Fibroblast of skin of left biceps (primary cell): ENCODE measurements at regions not wholly inside any gene's neighbourhood (a gene's known extent, or its start where the extent isn't known, plus 50 kb on each side); places are given as distances from the start of the nearest gene placed in this dataset.
"Not testable (repeated sequence)": the region's sequence is repeated elsewhere in the genome, so short reads cannot be mapped to it uniquely, and the experiment has no call there.

Source experiments
- DNase-seq, 2 experiments: peaks; one replicate each; pipeline ENCODE4 v3.0.0-alpha.2; 2013; ENCODE audit warnings: low read depth in 2 of 2

DNA sequence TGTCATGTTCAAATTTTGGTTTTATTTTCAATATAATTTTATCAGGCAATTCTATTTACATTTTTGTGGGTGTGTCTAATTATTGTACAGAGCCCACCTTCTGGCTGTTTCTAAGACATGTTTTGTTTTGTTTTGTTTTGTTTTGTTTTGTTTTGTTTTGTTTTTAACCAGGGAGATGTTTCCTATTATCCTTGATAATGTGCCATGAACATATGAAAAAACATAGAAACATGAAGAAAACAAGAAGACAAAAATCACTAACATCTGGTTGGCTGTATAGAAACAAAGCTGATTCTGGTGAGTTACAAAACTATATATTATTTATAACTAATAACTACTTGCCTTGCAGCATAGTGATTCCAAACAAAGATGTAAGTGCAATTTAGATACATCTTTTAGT is 128.1 kb upstream of the TRPC4 start:
- DNase-seq: no peak

DNA sequence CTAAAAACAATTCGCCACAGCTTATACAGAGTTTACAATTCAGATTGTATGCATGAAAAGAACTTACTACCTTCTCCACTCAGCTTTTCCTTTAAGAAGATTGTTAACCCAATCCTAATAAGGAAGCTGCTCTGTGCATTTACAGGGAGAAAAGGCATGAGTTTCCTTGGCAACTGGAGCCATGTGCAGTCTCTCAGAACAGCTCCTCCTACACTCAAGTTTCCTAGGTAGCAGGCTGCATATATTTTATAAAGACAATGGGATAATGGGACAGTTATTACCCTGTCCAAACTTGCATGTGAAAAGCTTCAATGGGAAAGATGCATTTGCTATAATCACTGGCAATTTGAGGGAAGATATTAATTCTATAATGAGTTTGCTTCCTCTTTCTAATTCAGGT is 125.5 kb upstream of the TRPC4 start:
- DNase-seq: no peak

DNA sequence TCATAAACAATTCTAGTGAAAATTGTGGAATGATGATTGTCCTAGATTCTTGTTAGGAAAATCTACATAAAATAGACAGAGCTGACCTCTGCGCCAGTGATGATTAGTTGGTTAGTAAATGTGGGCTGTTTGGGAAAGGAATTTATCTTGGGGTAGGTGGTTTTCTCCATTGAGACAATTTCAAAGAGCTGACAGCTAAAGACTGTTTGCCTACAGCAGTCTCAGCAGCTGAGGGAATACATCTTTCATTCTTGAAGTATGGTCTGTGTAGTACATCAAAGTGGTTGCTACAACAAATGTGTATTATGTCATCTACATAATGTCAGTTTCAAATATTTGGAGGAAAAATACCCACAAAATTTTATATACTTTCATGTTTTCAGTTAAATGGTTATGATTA is 117.2 kb upstream of the TRPC4 start:
- DNase-seq: no peak

DNA sequence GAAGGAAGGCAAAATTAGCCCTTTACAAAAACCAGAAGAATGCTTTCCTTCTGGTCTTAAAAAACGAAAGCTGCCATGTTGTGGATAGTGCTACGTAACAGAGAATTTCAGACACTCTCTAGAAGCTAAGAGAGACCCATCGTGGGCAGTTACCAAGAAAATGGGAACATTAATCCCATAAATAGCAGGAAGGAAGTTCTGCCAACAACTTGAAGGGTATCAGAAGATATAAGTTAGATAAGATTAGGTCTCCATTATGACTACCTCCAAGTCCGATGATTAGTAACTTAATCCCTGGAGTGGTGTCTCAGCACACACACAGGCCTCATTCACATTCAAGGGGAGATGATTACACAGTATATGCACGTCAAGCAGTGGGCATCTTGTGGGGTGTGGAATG is 115.7 kb upstream of the TRPC4 start:
- DNase-seq: no peak

DNA sequence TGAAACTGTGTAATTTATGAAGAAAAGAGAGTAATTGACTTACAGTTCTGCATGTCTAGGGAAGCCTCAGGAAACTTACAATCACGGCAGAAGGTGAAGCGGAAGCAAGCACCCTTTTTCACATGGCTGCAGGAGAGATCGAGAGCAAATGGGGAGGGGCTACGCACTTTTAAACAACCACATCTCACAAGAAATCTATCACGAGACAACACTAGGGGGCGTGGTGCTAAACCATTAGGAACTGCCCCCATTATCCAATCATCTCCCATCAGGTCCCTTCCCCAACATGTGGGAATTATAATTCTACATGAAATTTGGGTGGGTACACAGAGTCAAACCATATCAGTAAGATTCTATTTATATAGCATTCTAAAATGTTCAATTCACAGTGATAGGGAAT is 114.8 kb upstream of the TRPC4 start:
- DNase-seq: no peak

DNA sequence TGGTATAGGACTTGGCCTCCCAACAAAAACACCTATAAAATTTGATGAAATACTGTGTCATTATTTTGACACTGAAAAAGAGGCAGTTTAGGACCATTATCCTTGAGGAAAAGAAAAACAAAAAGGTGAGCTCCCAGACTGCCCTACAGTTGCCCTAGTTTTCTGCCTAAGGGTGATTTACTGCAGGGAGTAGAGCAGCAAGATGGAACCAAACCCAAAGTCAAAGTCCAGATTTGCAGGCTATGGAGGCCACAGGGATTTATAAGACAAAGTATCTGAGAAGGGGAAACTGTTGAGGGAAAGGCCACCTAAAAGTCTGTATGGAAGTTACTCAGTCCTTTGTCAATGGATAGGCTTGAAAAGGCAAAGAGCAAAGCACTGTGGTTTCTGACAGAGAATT is 112.4 kb upstream of the TRPC4 start:
- DNase-seq: no peak

DNA sequence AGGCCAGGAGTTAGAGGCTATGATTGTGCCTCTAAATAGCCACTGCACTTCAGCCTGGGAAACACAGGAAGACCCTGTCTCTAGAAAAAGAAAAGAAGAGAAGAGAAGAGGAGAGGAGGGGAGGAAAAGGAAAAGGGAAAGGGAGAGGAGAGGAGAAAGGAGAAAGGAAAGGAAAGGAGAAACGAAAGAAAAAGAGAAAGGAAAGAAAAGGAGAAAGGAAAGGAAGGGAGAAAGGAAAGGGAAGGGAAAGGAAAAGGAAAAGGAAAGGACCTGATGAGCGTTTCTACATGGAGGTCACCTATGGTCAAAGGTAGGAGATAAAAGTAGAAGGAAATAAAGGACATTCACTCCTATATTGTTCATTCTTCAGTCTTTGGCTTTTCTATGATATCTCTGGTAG is 109.1 kb upstream of the TRPC4 start:
- no peak for DNase-seq

DNA sequence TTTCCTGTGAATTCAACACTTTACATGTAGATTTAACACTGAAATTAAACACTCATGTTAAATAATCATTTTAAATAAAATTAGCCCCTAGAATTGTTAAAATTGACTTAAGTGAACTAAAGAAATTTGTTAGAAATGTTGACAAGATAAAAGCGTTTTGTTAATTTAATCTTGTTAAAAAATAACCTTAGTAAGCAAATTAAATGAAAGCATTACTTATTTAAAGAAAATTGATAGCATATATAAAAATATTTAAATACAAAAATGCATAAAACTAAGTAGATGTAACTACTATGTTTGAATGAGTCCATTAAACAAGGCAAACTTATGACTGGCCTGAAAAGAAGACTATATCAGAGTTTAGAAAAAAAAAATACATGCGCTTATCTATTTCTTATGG is 99.0 kb upstream of the TRPC4 start:
- no peak for DNase-seq

DNA sequence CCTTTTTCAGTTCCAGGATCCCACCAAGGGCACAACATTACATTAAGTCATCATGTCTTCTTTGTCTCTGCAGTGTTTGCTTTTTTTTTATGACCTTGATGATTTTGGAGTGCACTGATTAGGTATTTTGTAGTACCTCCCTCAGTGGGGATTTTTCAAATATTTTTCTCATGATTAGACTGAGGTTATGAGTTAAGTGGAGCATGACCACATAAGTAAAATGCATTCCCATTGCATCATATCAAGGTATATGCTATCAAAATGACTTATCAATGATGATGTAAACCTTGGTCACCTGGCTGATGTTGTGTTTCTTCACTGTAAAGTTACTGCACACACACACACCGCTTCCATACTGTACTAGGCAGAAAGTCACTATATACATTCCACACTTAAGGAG is 96.7 kb upstream of the TRPC4 start:
- no peak for DNase-seq

DNA sequence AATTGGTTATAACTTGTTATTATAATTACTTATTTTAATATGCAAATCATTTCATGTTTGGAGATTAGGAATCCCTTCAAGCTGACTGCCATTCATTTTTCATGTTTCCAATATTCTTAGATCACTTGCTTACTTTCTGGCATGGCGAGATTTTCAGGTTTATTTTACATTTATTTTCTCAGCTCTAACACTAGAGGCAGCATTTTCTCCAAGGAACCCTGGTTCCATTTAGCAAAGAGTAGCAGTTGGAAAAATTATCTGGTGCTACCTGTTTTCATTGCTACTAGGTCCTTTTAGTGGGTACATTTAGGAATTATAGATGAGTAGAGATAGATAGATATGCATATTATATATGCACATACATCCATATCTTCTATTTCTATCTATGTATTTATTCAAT is 90.9 kb upstream of the TRPC4 start:
- DNase-seq: no peak

DNA sequence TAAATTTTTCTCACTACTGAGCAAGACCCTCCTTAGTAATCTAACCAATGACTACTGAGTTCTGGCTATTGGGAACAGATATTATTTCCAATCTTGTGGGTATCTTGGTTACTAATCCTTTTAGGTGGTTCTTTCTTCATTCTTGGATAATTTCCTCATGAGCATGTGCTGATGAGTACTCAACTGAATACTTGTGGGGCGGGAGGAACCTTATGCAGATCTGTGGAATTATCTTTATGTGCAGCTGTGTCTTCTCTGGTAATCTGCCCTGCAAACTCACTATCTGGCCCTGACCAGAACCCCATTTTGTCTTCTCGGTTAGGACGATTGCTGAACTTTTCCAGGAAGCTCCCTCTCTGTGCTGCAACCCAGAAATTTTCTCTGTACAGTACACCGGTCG is 89.7 kb upstream of the TRPC4 start:
- no peak for DNase-seq

DNA sequence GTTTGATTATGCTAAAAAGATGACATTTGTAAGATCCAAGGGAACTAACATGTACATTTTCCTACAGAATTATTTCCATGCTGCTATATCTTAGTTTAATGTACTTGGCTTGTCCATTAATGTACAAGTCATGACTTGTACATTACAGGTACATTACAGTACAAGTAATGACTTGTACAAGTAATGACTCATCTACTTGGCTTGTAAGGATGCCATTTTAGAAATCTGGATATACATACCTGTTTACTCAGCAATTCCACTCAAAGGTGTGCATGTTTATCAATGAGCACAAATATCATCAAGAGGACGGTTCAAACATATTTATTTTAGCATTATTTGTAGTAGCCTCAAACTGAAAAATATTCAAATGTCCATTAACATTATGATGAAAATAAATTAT is 87.0 kb upstream of the TRPC4 start:
- no peak for DNase-seq

DNA sequence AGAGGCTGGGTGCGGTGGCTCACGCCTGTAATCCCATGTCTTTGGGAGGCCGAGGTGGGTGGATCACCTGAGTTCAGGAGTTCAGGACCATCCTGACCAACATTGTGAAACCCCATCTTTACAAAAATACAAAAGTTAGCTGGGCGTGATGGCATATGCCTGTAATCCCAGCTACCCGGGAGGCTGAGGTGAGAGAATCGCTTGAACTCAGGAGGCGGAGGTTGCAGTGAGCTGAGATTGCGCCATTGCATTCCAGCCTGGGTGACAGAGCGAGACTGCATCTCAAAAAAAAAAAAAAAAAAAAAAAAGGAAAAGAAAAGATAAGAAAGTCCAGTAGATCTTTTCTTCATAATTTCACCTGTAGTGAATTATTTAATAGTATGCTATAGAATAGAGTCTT is 85.0 kb upstream of the TRPC4 start:
- not testable (repeated sequence) for DNase-seq

DNA sequence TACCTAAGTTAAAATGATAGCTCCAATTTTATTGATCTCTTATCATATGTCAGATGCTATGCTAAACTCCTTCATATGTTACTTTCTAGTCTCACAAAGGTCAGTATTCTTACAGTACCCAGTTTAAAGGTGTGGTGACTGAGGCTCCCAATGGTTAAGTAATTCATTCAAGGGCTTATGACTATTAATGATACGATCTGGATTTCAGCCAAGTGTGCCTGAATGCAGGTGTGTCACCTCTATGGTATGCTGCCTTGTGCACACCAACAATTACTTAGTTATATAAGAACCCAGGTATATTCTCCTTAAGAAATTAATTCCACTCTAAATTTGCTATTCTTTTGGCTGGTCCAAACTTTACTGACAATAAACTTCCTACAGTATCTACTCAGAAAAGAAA is 84.6 kb upstream of the TRPC4 start:
- DNase-seq: no peak

DNA sequence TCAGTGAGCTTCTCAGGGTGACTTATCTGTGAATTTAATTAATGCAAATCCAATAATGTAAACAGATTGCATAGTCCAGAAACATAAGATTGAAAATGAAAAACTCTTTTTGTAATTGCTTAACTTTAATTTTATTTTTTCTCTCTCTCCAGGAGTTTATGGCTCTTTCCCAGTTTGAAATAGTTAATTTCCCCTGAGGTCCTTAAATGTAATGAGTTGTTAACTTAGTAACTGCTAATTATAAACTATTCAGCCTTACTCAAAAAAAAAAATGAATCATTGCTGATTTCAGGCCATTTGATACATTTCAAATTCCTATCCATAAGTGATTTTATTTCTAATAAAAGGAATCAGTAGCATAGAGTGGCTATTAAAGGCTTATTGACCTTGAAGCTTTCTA is 84.1 kb upstream of the TRPC4 start:
- DNase-seq: no peak

DNA sequence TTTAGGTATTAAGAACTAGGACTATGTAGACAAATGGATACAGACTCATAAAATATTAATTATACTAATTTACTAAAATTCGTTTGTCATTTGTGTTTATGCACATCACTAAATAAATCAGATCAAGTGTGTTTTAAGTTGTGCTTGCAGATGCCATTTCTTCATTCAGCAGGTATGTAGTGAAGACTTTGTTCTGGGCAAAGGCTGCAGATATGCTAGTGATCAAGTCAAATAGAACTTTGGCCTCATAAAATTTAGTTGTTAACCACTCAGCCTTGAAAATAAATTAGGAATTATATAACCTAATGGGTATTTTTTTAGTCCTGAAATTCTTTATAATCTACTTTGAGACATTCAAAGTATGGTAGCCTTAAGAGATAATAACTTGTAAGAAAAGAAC is 80.4 kb upstream of the TRPC4 start:
- DNase-seq: no peak

DNA sequence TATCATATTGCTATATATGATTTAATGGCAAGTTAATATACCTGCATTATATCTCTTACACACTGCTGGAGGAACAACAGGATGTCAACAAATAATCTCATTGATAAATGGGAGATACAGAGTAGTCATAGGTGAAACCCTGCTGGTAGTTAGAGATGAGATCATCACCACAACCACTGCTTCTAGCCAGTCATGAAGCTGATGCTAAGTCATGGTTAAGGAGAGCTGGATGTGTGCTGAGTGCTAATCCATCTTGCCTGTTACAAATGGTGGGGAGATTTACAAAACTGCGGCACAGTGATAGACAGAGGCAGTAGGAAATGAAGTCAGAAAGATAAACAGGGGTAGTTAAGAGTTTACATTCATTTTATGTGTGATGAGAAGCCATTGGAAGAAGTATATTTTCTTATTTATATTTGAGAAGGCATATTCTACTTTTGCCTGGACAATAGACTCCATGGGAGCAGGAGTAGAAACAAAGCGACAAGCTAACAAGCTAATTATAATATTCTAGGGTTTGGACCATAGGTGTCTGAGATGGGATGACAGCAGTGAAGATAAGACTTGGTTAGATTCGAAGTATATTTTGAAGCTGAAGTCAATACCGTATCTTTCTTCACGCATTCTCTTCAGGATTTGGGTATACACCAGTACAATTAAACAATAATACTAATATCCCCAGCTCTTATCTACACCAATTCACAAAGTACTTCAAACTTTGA is 78.0 kb upstream of the TRPC4 start:
- DNase-seq: no peak

DNA sequence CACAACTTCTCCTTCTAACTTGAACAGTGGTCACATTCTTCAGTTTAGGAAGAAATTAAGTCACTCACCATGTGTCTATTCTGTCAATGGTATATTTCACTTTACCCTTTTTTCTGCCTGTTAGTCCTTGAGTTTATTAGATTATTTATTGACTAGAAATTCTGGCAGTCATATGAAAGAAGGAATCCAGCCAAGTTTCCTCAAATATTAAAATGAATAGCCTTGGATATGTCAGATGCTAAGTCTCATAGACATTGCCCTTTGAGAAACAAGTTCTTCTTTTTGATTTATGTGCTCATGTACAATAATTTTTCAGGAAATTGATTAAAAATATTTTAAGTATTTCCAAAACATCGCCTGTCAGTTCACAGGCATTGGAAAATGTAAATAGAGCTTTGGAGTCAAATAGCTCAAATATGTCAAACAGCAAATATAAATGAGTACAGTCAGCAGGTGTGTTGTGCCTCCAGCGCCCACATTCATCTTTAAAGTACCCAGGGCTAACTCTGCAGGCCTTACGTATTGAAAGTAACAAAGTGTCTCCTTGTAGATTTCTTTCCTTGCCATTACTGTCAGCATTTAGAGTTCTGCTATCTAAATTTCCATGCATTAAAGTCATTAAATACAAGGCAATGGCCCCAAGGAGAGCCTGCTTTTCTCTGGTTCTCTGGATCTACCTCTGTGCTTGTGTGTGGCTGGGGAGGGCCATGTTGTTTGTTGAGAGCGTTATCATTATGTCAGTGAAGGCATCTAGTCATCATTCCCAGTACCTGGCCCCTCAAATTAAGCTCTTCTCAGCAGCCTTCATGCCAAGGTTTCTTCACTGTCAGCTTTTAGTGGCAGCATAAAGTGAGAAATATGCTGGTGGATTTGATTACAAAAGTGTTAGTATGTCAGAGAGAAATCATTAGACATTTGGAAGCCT is 76.3 kb upstream of the TRPC4 start:
- DNase-seq: no peak

DNA sequence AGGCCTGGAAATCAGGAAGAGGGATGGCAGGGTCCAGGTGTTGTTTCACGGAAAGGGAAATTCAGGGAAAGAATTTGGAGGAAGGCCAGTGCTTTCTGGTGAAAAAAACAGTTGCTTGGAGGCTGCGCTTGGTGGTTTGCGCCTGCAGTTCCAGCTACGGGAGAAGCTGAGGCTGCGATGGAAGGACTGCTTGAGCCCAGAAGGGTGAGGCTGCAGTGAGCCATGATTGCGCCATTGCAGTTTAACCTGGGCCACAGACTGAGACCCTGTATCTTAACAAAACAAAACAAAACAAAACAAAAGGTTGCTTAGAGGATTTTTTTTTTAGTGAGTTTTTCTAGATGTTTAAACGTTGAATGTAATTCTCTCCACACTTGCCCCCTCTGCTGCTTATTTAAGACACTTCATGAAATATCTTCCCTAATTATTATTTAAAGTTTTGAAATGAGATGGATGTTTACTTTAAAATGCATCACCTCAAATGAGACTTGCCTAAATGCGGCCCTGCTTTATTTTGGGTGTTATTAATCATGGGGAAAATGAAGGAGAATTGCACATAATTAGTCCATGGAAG is 75.4 kb upstream of the TRPC4 start:
- no peak for DNase-seq

DNA sequence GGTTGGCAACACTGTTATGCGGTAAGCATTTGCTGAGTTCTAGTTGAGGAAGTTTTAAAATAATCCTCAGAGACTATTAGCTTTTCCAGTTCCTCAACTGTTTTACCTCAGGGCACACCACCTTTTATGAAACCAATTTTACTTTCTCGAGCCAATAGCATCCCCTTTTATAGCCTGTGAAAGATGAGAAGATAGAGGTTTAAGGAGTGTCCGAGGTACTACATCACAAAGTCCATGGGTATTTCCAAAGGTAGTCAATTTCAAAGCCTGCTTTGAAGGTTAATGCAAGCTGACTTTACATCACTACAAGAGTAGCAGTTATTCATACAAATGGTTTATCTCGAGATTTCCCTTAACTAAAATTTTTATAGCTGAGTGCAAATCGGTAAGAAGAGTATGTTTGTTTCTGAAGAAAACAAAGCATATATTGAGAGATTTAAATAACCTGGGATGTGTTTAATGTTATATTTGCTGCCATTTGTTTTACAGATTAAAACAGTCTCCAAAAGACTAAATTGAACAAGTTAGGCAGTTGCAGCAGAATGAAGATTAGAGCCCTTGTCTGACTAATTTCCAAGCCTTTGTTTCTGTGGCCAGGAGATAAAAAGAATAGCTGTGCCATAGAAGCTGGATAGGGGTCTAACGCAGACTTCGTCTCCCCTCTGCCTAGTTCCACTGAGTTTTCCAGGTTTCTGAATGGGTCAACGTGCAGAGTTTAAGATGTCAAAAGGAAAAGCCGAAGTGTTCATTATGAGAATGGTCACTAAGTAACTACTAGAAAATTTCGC is 74.7 kb upstream of the TRPC4 start:
- no peak for DNase-seq

DNA sequence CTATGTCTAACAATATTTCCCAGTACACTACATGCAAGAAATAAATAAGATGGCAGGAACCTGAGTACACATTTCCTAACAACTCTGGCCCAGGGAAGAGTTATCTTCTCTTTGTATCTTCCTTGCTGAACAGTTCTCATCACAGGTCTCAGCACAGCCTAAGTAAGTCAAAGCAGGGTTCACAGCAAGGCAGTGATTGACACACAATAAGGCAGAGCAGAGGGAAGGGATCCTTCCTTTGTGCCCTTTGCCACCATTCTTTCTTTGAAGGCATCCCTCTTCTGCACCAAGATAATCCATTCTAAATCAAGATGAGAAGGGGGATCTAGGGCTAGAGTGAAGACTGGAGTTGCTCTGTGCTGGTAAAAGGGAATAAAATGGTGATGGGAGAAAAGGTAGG is 73.4 kb upstream of the TRPC4 start:
- no peak for DNase-seq
